A673 (cell line): ENCODE measurements at regions not wholly inside any gene's neighbourhood (a gene's known extent, or its start where the extent isn't known, plus 50 kb on each side); places are given as distances from the start of the nearest gene placed in this dataset.

Experiments
- BruUV-seq: library from RNA; stranded (reverse); fragments of 400-500 nt; replicated peaks from 2 replicates; lab custom pipeline; 2021; lab: Mats Ljungman, UMichigan
- CTCF ChIA-PET: fragments of 300-600 bp; sonication (Branson Sonifier 250); formaldehyde crosslinking; loops from one replicate; lab custom pipeline; 2022; ENCODE audit warnings: antibody characterized with exemption; lab: Charles Lee
- POLR2A ChIA-PET: fragments of 300-600 bp; sonication (Branson Sonifier 250); formaldehyde crosslinking; loops from one replicate; lab custom pipeline; 2022; ENCODE audit warnings: antibody characterized with exemption; ENCODE audit not compliant: low non-redundant PET; lab: Charles Lee
- DNase-seq: peaks from one replicate; pipeline ENCODE4 v3.0.0-alpha.2; 2015; ENCODE audit warnings: low spot score
- H3K27ac ChIP-seq: fragments of 200-600 bp; sonication (generic); 2 replicates; pipeline ENCODE4 v1.5.1; 2016; ENCODE audit warnings: mixed run types, low read depth, mild to moderate bottlenecking, mixed read lengths, antibody characterized with exemption, low read length; ENCODE audit not compliant: poor library complexity, severe bottlenecking
- H3K27me3 ChIP-seq: fragments of 200-600 bp; sonication (generic); replicated peaks from 2 replicates; pipeline ENCODE4 v1.6.1; 2017; ENCODE audit warnings: mixed run types, low read depth, mild to moderate bottlenecking, mixed read lengths, antibody characterized with exemption, low read length; ENCODE audit not compliant: insufficient read depth, poor library complexity
- H3K36me3 ChIP-seq: fragments of 200-600 bp; sonication (generic); 2 replicates; pipeline ENCODE4 v1.6.1; 2016; ENCODE audit warnings: mixed run types, mild to moderate bottlenecking, mixed read lengths, antibody characterized with exemption, low read length; ENCODE audit not compliant: insufficient read depth, poor library complexity, severe bottlenecking
- H3K4me1 ChIP-seq: fragments of 200-600 bp; sonication (generic); 2 replicates; pipeline ENCODE4 v1.6.1; 2017; ENCODE audit warnings: mixed run types, mild to moderate bottlenecking, mixed read lengths, antibody characterized with exemption, low read length; ENCODE audit not compliant: insufficient read depth, poor library complexity, severe bottlenecking
- H3K4me3 ChIP-seq: fragments of 200-600 bp; sonication (generic); 2 replicates; pipeline ENCODE4 v1.5.1; 2016; ENCODE audit warnings: low read depth, mixed run types, mild to moderate bottlenecking, mixed read lengths, low read length; ENCODE audit not compliant: poor library complexity, severe bottlenecking
- H3K9me3 ChIP-seq: fragments of 200-600 bp; sonication (generic); 2 replicates; pipeline ENCODE4 v1.6.1; 2016; ENCODE audit warnings: mixed run types, low read depth, mild to moderate bottlenecking, mixed read lengths, antibody characterized with exemption, low read length; ENCODE audit not compliant: poor library complexity, severe bottlenecking
- EZH2 ChIP-seq: fragments of 200-600 bp; sonication (generic); IDR thresholded peaks from 2 replicates; pipeline ENCODE4 v1.6.1; 2017; ENCODE audit warnings: borderline replicate concordance, low read depth, mild to moderate bottlenecking, mixed read lengths, antibody characterized with exemption, low read length; ENCODE audit not compliant: poor library complexity, severe bottlenecking
- intact Hi-C: fragments of 100-400 bp; cut with micrococcal nuclease; formaldehyde crosslinking; loops from one replicate; pipeline ENCODE4 v1.10.0; 2022; ENCODE audit not compliant: unreplicated experiment
- TF ChIP-seq, protein P1 (sequence below): fragments of 300-800, 200-600 bp; sonication (generic); conservative IDR thresholded peaks from 2 replicates; pipeline ENCODE4 v1.5.1; 2017; ENCODE audit warnings: low read depth, mild to moderate bottlenecking, antibody characterized with exemption, low read length, moderate library complexity, mixed read lengths

- no TSS peak for BruUV-seq
- H3K4me3 ChIP-seq, result no peak overlapping the region
- no peaks in the 10 kb centered on the region for H3K27me3 ChIP-seq
- ChIA-PET CTCF (no interaction called here), POLR2A (interaction anchor here (0.6 to 0.7 kb wide), 2 partner anchors 41 to 987 kb away, joined by 3 read pairs; no protein-coding TSS in a partner anchor)
- TF ChIP-seq EZH2, result no peak
- TF ChIP-seq, protein P1, sequence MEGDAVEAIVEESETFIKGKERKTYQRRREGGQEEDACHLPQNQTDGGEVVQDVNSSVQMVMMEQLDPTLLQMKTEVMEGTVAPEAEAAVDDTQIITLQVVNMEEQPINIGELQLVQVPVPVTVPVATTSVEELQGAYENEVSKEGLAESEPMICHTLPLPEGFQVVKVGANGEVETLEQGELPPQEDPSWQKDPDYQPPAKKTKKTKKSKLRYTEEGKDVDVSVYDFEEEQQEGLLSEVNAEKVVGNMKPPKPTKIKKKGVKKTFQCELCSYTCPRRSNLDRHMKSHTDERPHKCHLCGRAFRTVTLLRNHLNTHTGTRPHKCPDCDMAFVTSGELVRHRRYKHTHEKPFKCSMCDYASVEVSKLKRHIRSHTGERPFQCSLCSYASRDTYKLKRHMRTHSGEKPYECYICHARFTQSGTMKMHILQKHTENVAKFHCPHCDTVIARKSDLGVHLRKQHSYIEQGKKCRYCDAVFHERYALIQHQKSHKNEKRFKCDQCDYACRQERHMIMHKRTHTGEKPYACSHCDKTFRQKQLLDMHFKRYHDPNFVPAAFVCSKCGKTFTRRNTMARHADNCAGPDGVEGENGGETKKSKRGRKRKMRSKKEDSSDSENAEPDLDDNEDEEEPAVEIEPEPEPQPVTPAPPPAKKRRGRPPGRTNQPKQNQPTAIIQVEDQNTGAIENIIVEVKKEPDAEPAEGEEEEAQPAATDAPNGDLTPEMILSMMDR, result no peak
- no peaks in the 10 kb centered on the region for H3K9me3 ChIP-seq
- no peaks in the 10 kb centered on the region for H3K4me1 ChIP-seq
- H3K36me3 ChIP-seq, result no peaks in the 10 kb centered on the region
- no peak for DNase-seq
- intact Hi-C loops, result no loop called here
- H3K27ac ChIP-seq, result no peak overlapping the region
Observed at GRCh38 chr15:36479200-36479896, 100.1 kb upstream of the CDIN1 start.

DNA sequence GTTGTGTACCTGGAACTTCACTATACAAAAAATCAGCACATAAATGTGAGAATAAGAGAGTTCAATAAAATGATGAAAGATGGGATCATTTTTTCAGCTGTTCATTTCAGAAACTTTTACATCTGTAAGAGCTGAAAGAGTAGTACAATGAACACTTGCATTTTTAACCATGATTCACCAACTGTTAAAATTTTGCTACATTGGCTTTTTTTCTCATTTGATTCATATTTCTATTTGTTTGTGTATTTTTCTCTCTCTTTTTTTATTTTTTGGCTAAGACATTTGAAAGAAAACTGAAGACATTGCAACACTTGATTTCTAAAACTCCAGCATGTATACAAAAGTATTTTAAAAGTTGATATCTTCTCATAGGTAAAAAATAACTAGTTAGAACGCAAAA lies 98.3 kb upstream of the CDIN1 start:
- Histone ChIP-seq H3K27ac (no peak overlapping the region), H3K4me3 (no peak overlapping the region), H3K36me3 (no peaks in the 10 kb centered on the region), H3K27me3 (no peaks in the 10 kb centered on the region), H3K4me1 (no peaks in the 10 kb centered on the region), H3K9me3 (no peaks in the 10 kb centered on the region)
- TF ChIP-seq, protein P1, result no peak
- TF ChIP-seq EZH2, result no peak
- no peak for DNase-seq
- ChIA-PET POLR2A (no interaction called here), CTCF (no interaction called here)
- intact Hi-C loops, result no loop called here
- no TSS peak for BruUV-seq

- no peak overlapping the region for H3K27ac ChIP-seq
- ChIA-PET POLR2A (no interaction called here), CTCF (no interaction called here)
- no peaks in the 10 kb centered on the region for H3K36me3 ChIP-seq
- intact Hi-C loops, result no loop called here
- no peak overlapping the region for H3K4me3 ChIP-seq
- no peaks in the 10 kb centered on the region for H3K9me3 ChIP-seq
- DNase-seq, result no peak
- TF ChIP-seq EZH2, result no peak
- TF ChIP-seq, protein P1, result no peak
- BruUV-seq, result no TSS peak
- H3K4me1 ChIP-seq, result no peaks in the 10 kb centered on the region
- H3K27me3 ChIP-seq, result no peaks in the 10 kb centered on the region
Observed at GRCh38 chr15:36483409-36483808, 96.0 kb upstream of the CDIN1 start.
